Naive thymus-derived CD4-positive, alpha-beta T cell (primary cell): ENCODE measurements at regions not wholly inside any gene's neighbourhood (a gene's known extent, or its start where the extent isn't known, plus 50 kb on each side); places are given as distances from the start of the nearest gene placed in this dataset.

Experiments
- ATAC-seq: fragments of 150-1000 bp; cut with Tn5 transposase; 2 replicates; pipeline ENCODE4 v1.10.0; 2021; ENCODE audit warnings: mild to moderate bottlenecking, moderate library complexity
- CTCF ChIA-PET: fragments of 350-600 bp; sonication (Branson Sonifier 250); formaldehyde crosslinking; loops from one replicate; lab custom pipeline; 2021; ENCODE audit warnings: antibody characterized with exemption; lab: Charles Lee
- POLR2A ChIA-PET: fragments of 350-600 bp; sonication (Branson Sonifier 250); formaldehyde crosslinking; loops from one replicate; lab custom pipeline; 2021; ENCODE audit warnings: antibody characterized with exemption, inconsistent platforms; lab: Charles Lee
- DNase-seq, 9 donors: peaks; one replicate each; pipeline versions ENCODE4 v3.0.0 to v3.0.0-alpha.2; 2020 to 2022; ENCODE audit warnings: mixed read lengths in 1 of 9
- H3K27ac ChIP-seq: one replicate; pipeline ENCODE4 v1.7.0; 2013; ENCODE audit warnings: mild to moderate bottlenecking, low read depth, low read length, moderate library complexity
- H3K27me3 ChIP-seq, 2 donors: one replicate each; pipeline ENCODE4 v1.7.0; 2013; ENCODE audit warnings: low read length in 2 of 2, mild to moderate bottlenecking in 2 of 2, moderate library complexity in 2 of 2; ENCODE audit not compliant: control insufficient read depth in 2 of 2, insufficient read depth in 2 of 2
- H3K36me3 ChIP-seq, 3 experiments: 1 replicate in 2 of 3; 2 replicates in 1 of 3; pipeline ENCODE4 v1.7.0; 2013; ENCODE audit warnings: low read length in 3 of 3, mild to moderate bottlenecking in 3 of 3, moderate library complexity in 1 of 3; ENCODE audit not compliant: insufficient read depth in 3 of 3, control insufficient read depth in 2 of 3
- H3K4me1 ChIP-seq, 2 donors: one replicate each; pipeline ENCODE4 v1.7.0; 2013; ENCODE audit warnings: low read length in 2 of 2, mild to moderate bottlenecking in 2 of 2, moderate library complexity in 1 of 2; ENCODE audit not compliant: control insufficient read depth in 2 of 2, insufficient read depth in 2 of 2
- H3K4me3 ChIP-seq: 2 replicates; pipeline ENCODE4 v1.7.0; 2013; ENCODE audit warnings: mild to moderate bottlenecking, low read length
- H3K9me3 ChIP-seq, 3 experiments: 1 replicate in 2 of 3; 2 replicates in 1 of 3; pipeline ENCODE4 v1.7.0; 2013; ENCODE audit warnings: low read length in 3 of 3; ENCODE audit not compliant: control insufficient read depth in 2 of 3
- H3K27ac Mint-ChIP-seq, 9 donors: one replicate each; pipeline ENCODE4 v1.8.0; 2020 to 2022; ENCODE audit warnings: mixed read lengths in 9 of 9, mild to moderate bottlenecking in 8 of 9, moderate library complexity in 5 of 9, inconsistent platforms in 2 of 9
- H3K27me3 Mint-ChIP-seq, 5 donors: one replicate each; pipeline ENCODE4 v1.8.0; 2021 to 2022; ENCODE audit warnings: mixed read lengths in 5 of 5, mild to moderate bottlenecking in 1 of 5
- H3K36me3 Mint-ChIP-seq, 5 donors: one replicate each; pipeline ENCODE4 v1.8.0; 2020 to 2022; ENCODE audit warnings: mixed read lengths in 5 of 5, mild to moderate bottlenecking in 3 of 5, inconsistent platforms in 1 of 5
- H3K4me1 Mint-ChIP-seq, 7 donors: one replicate each; pipeline ENCODE4 v1.8.0; 2020 to 2022; ENCODE audit warnings: mixed read lengths in 7 of 7, mild to moderate bottlenecking in 3 of 7, inconsistent platforms in 1 of 7
- H3K4me3 Mint-ChIP-seq, 10 donors: one replicate each; pipeline ENCODE4 v1.8.0; 2020 to 2022; ENCODE audit warnings: mild to moderate bottlenecking in 10 of 10, mixed read lengths in 10 of 10, moderate library complexity in 6 of 10, inconsistent platforms in 2 of 10
- H3K9me3 Mint-ChIP-seq, 11 donors: one replicate each; pipeline ENCODE4 v1.8.0; 2020 to 2022; ENCODE audit warnings: mixed read lengths in 11 of 11, mild to moderate bottlenecking in 4 of 11, inconsistent platforms in 1 of 11, moderate library complexity in 1 of 11
- intact Hi-C, 2 donors: fragments of 100-400 bp; cut with micrococcal nuclease; formaldehyde crosslinking; loops; one replicate each; pipeline ENCODE4 v1.15.1; 2023

- Histone ChIP-seq H3K27ac (no peak overlapping the region), H3K4me3 (no peak overlapping the region), H3K36me3 (no peaks in the 10 kb centered on the region), H3K9me3 (no peaks in the 10 kb centered on the region), H3K27me3 (no peaks in the 10 kb centered on the region), H3K4me1 (no peaks in the 10 kb centered on the region)
- Mint-ChIP-seq H3K9me3 (peaks cover 0 to 1% (median 0%) of the 10 kb centered on the region in 11 donors), H3K4me3 (no peak overlapping the region), H3K4me1 (peaks cover 0 to 3% (median 0%) of the 10 kb centered on the region in 7 donors), H3K36me3 (no peaks in the 10 kb centered on the region), H3K27ac (no peak overlapping the region), H3K27me3 (peaks cover 0 to 17% (median 0%) of the 10 kb centered on the region in 5 donors)
- DNase-seq (no peak), ATAC-seq (no peak)
- intact Hi-C loops = no loop called here
- ChIA-PET POLR2A (no interaction called here), CTCF (interaction anchor here (0.8 kb wide), 1 partner anchor 1718 kb away, joined by 3 read pairs; no protein-coding TSS in a partner anchor)
These were observed 53.6 kb upstream of the UBE2E1 start for GRCh38 chr3:23752126-23752525.

GRCh38 chr3:23754215-23754614 lies 51.5 kb upstream of the UBE2E1 start:
- Histone ChIP-seq H3K27ac (no peak overlapping the region), H3K4me1 (peaks cover 0 to 4% of the 10 kb centered on the region in 2 donors), H3K4me3 (no peak overlapping the region), H3K9me3 (no peaks in the 10 kb centered on the region), H3K36me3 (no peaks in the 10 kb centered on the region), H3K27me3 (no peaks in the 10 kb centered on the region)
- ChIA-PET CTCF (no interaction called here), POLR2A (no interaction called here)
- ATAC-seq (no peak), DNase-seq (no peak)
- Mint-ChIP-seq H3K36me3 (no peaks in the 10 kb centered on the region), H3K27me3 (peaks cover 0 to 14% (median 0%) of the 10 kb centered on the region in 5 donors), H3K9me3 (peaks cover 0 to 1% (median 0%) of the 10 kb centered on the region in 11 donors), H3K4me3 (no peak overlapping the region), H3K27ac (no peak overlapping the region), H3K4me1 (peaks cover 0 to 4% (median 0%) of the 10 kb centered on the region in 7 donors)
- intact Hi-C loops = no loop called here
